SK-N-SH (cell line): ENCODE measurements at regions not wholly inside any gene's neighbourhood (a gene's known extent, or its start where the extent isn't known, plus 50 kb on each side); places are given as distances from the start of the nearest gene placed in this dataset.

Experiments
- CTCF ChIA-PET: fragments of 300-600, 350-600 bp; formaldehyde crosslinking; extraction: SDS; loops from one replicate; lab custom pipeline; 2021; lab: Yijun Ruan, JAX
- POLR2A ChIA-PET: fragments of 350-600 bp; sonication (Branson Sonifier 250); formaldehyde crosslinking; extraction: SDS; loops from one replicate; lab custom pipeline; 2020; ENCODE audit warnings: antibody characterized with exemption, inconsistent platforms; lab: Yijun Ruan, JAX
- DNase-seq: peaks from one replicate; pipeline ENCODE4 v3.0.0; 2012
- H2AFZ ChIP-seq: fragments of 200-600 bp; sonication (generic); 2 replicates; pipeline ENCODE4 v1.8.1; 2016; ENCODE audit warnings: antibody characterized with exemption, mild to moderate bottlenecking, low read depth
- H3F3A ChIP-seq: fragments of 200-600 bp; sonication (generic); replicated peaks from 2 replicates; pipeline ENCODE3; 2016; ENCODE audit warnings: antibody characterized with exemption, mild to moderate bottlenecking; ENCODE audit not compliant: insufficient read depth
- H3K27ac ChIP-seq, 2 experiments: fragments of 200-500 bp in 1 of 2; fragments of 200-600 bp in 1 of 2; sonication (Bioruptor generic) in 1 of 2; sonication (generic), shearing (Covaris generic) in 1 of 2; 2 replicates each; pipeline versions ENCODE4 v1.5.1 to v1.6.1; 2014 to 2016; ENCODE audit warnings: low read depth in 2 of 2, inconsistent platforms in 1 of 2, low read length in 1 of 2, mild to moderate bottlenecking in 1 of 2, mixed read lengths in 1 of 2
- H3K27me3 ChIP-seq: fragments of 200-600 bp; sonication (generic), shearing (Covaris generic); 2 replicates; pipeline ENCODE4 v1.6.1; 2016; ENCODE audit warnings: mixed run types; ENCODE audit not compliant: insufficient read depth
- H3K36me3 ChIP-seq, 2 experiments: fragments of 200-500 bp in 1 of 2; fragments of 200-600 bp in 1 of 2; sonication (Bioruptor generic) in 1 of 2; sonication (generic) in 1 of 2; replicated peaks in 1 of 2; 2 replicates each; pipeline versions ENCODE3 to v1.5.1; 2014 to 2016; ENCODE audit warnings: low read length in 1 of 2, mild to moderate bottlenecking in 1 of 2; ENCODE audit not compliant: insufficient read depth in 2 of 2, control insufficient read depth in 1 of 2
- H3K4me1 ChIP-seq, 2 experiments: fragments of 200-500 bp in 1 of 2; fragments of 200-600 bp in 1 of 2; sonication (Bioruptor generic) in 1 of 2; sonication (generic), shearing (Covaris generic) in 1 of 2; 2 replicates each; pipeline versions ENCODE4 v1.5.1 to v1.6.1; 2014 to 2016; ENCODE audit warnings: low read depth in 1 of 2, low read length in 1 of 2, mixed run types in 1 of 2; ENCODE audit not compliant: insufficient read depth in 2 of 2, control insufficient read depth in 1 of 2
- H3K4me2 ChIP-seq: fragments of 200-600 bp; sonication (generic), shearing (Covaris generic); 2 replicates; pipeline ENCODE4 v1.6.1; 2017; ENCODE audit warnings: mixed run types
- H3K4me3 ChIP-seq, 2 experiments: fragments of 200-500 bp in 1 of 2; fragments of 200-600 bp in 1 of 2; sonication (Bioruptor generic) in 1 of 2; sonication (generic), shearing (Covaris generic) in 1 of 2; 2 replicates each; pipeline versions ENCODE4 v1.5.1 to v1.8.1; 2014 to 2016; ENCODE audit warnings: low read depth in 2 of 2, inconsistent platforms in 1 of 2, low read length in 1 of 2, mild to moderate bottlenecking in 1 of 2, mixed read lengths in 1 of 2, moderate library complexity in 1 of 2
- H3K79me2 ChIP-seq: fragments of 200-600 bp; sonication (generic); 2 replicates; pipeline ENCODE4 v1.8.1; 2017; ENCODE audit warnings: mild to moderate bottlenecking; ENCODE audit not compliant: insufficient read depth
- H3K9ac ChIP-seq: fragments of 200-600 bp; sonication (generic); 2 replicates; pipeline ENCODE4 v1.6.1; 2017; ENCODE audit warnings: mixed run types
- H3K9me2 ChIP-seq: fragments of 200-600 bp; sonication (generic); 2 replicates; pipeline ENCODE4 v1.6.1; 2017; ENCODE audit warnings: mixed run types
- H3K9me3 ChIP-seq: fragments of 200-600 bp; sonication (generic); 2 replicates; pipeline ENCODE4 v1.6.1; 2017; ENCODE audit warnings: mixed run types, mild to moderate bottlenecking, moderate library complexity
- H4K20me1 ChIP-seq: fragments of 200-600 bp; sonication (generic); 2 replicates; pipeline ENCODE4 v1.6.1; 2017; ENCODE audit warnings: mild to moderate bottlenecking, mixed run types; ENCODE audit not compliant: insufficient read depth
- CHD2 ChIP-seq: fragments of 150-350 bp; IDR thresholded peaks from 2 replicates; pipeline ENCODE4 v1.6.1; 2018; ENCODE audit warnings: low read length; ENCODE audit not compliant: partially characterized antibody
- ELF1 ChIP-seq: IDR thresholded peaks from 2 replicates; pipeline ENCODE4 v1.4.0; 2012
- EZH2phosphoT487 ChIP-seq: fragments of 200-600 bp; sonication (generic); IDR thresholded peaks from 2 replicates; pipeline ENCODE4 v1.6.1; 2017; ENCODE audit warnings: low read depth, mixed run types, mild to moderate bottlenecking, antibody characterized with exemption, moderate library complexity, borderline replicate concordance
- FOSL2 ChIP-seq: IDR thresholded peaks from 2 replicates; pipeline ENCODE4 v1.4.0; 2012; ENCODE audit warnings: low read depth, mild to moderate bottlenecking, moderate library complexity, borderline replicate concordance
- FOXM1 ChIP-seq: IDR thresholded peaks from 2 replicates; pipeline ENCODE4 v1.4.0; 2012; ENCODE audit warnings: low read depth, mild to moderate bottlenecking
- GATA2 ChIP-seq: sonication (generic); formaldehyde crosslinking; IDR thresholded peaks from 2 replicates; pipeline ENCODE4 v1.5.0; 2020; ENCODE audit warnings: mild to moderate bottlenecking, missing genetic modification reagents
- JUND ChIP-seq: IDR thresholded peaks from 2 replicates; pipeline ENCODE4 v1.4.0; 2012
- MEF2A ChIP-seq: IDR thresholded peaks from 2 replicates; pipeline ENCODE4 v1.4.0; 2012; ENCODE audit warnings: low read depth, borderline replicate concordance
- MXI1 ChIP-seq: IDR thresholded peaks from 2 replicates; pipeline ENCODE4 v1.6.1; 2012; ENCODE audit warnings: mild to moderate bottlenecking, low read depth, low read length, improper control_type of control experiment
- POLR2AphosphoS5 ChIP-seq: IDR thresholded peaks from 2 replicates; pipeline ENCODE4 v1.6.1; 2012; ENCODE audit warnings: low read depth, low read length
- RAD21 ChIP-seq: IDR thresholded peaks from 2 replicates; pipeline ENCODE4 v1.6.1; 2012; ENCODE audit warnings: mild to moderate bottlenecking, low read length
- RCOR1 ChIP-seq: fragments of 150-350 bp; IDR thresholded peaks from 2 replicates; pipeline ENCODE4 v1.6.1; 2017; ENCODE audit warnings: antibody characterized with exemption, low read length
- RFX5 ChIP-seq: IDR thresholded peaks from 2 replicates; pipeline ENCODE4 v1.6.1; 2012; ENCODE audit warnings: mild to moderate bottlenecking, improper control_type of control experiment, low read length
- RXRA ChIP-seq: IDR thresholded peaks from 2 replicates; pipeline ENCODE4 v1.4.0; 2012; ENCODE audit warnings: low read depth, mild to moderate bottlenecking, borderline replicate concordance
- SIN3A ChIP-seq: IDR thresholded peaks from 2 replicates; pipeline ENCODE4 v1.6.1; 2012; ENCODE audit warnings: low read depth, mild to moderate bottlenecking, low read length, moderate library complexity, borderline replicate concordance
- SMC3 ChIP-seq: IDR thresholded peaks from 2 replicates; pipeline ENCODE4 v1.6.1; 2012; ENCODE audit warnings: low read depth, low read length, improper control_type of control experiment
- TAF1 ChIP-seq: IDR thresholded peaks from 2 replicates; pipeline ENCODE4 v1.6.1; 2012; ENCODE audit warnings: low read depth, mild to moderate bottlenecking, low read length, moderate library complexity, borderline replicate concordance
- YY1 ChIP-seq: IDR thresholded peaks from 2 replicates; pipeline ENCODE4 v1.4.0; 2012; ENCODE audit warnings: low read depth, mild to moderate bottlenecking
- WGBS: methylation state at CpG from one replicate; pipeline ENCODE4 v1.1.6; 2017; ENCODE audit warnings: low lambda C conversion rate; 5-methylcytosine and 5-hydroxymethylcytosine counted together
- TF ChIP-seq, protein P1 (sequence below): IDR thresholded peaks from 2 replicates; pipeline ENCODE4 v1.6.1; 2012; ENCODE audit warnings: mild to moderate bottlenecking, low read depth, low read length, moderate library complexity
- TF ChIP-seq, protein P2 (sequence below): fragments of 200-600 bp; sonication (generic); IDR thresholded peaks from 2 replicates; pipeline ENCODE4 v1.6.1; 2017; ENCODE audit warnings: antibody characterized with exemption, mild to moderate bottlenecking, moderate library complexity

DNA sequence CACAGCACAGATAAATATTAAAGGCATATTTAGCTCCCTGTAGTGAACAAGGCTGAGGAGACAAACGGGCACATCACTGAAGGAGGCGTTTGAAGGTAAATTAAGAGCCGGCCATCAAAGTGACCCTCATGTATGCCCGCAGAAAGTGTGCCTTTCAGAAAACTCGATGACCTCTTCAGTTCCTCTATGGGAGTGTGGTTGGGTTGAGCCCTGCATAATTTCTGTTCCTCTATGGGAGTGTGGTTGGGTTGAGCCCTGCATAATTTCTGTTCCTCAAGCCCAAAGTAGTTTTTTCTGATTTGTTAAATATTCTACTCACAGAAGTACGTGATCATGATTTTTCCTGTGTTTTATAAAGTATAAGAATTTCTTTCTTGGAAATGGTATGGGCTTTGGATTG, 568.5 kb downstream of the TSN start:
- no peaks in the 10 kb centered on the region for H3K27me3 ChIP-seq
- H3F3A ChIP-seq: no peaks in the 10 kb centered on the region
- no peaks in the 10 kb centered on the region for H3K9me2 ChIP-seq
- H3K36me3 ChIP-seq: no peaks in the 10 kb centered on the region
- H3K9ac ChIP-seq: no peak overlapping the region
- TF ChIP-seq ELF1: no peak
- TF ChIP-seq, protein P1, sequence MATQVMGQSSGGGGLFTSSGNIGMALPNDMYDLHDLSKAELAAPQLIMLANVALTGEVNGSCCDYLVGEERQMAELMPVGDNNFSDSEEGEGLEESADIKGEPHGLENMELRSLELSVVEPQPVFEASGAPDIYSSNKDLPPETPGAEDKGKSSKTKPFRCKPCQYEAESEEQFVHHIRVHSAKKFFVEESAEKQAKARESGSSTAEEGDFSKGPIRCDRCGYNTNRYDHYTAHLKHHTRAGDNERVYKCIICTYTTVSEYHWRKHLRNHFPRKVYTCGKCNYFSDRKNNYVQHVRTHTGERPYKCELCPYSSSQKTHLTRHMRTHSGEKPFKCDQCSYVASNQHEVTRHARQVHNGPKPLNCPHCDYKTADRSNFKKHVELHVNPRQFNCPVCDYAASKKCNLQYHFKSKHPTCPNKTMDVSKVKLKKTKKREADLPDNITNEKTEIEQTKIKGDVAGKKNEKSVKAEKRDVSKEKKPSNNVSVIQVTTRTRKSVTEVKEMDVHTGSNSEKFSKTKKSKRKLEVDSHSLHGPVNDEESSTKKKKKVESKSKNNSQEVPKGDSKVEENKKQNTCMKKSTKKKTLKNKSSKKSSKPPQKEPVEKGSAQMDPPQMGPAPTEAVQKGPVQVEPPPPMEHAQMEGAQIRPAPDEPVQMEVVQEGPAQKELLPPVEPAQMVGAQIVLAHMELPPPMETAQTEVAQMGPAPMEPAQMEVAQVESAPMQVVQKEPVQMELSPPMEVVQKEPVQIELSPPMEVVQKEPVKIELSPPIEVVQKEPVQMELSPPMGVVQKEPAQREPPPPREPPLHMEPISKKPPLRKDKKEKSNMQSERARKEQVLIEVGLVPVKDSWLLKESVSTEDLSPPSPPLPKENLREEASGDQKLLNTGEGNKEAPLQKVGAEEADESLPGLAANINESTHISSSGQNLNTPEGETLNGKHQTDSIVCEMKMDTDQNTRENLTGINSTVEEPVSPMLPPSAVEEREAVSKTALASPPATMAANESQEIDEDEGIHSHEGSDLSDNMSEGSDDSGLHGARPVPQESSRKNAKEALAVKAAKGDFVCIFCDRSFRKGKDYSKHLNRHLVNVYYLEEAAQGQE: no peak
- no peak for TF ChIP-seq RFX5
- no peak for TF ChIP-seq YY1
- TF ChIP-seq JUND: no peak
- TF ChIP-seq FOXM1: no peak
- TF ChIP-seq GATA2 (CRISPR knock-in tag): no peak
- TF ChIP-seq RAD21: no peak
- TF ChIP-seq SIN3A: no peak
- TF ChIP-seq, all 33 proteins: peak for 0
- Histone ChIP-seq H3K9me3 (no peaks in the 10 kb centered on the region), H2AFZ (no peak overlapping the region), H3K4me3 (no peak overlapping the region), H4K20me1 (no peaks in the 10 kb centered on the region), H3K4me2 (no peak overlapping the region), H3K79me2 (no peaks in the 10 kb centered on the region), H3K27ac (no peak overlapping the region), H3K4me1 (peaks cover 0 to 8% of the 10 kb centered on the region in 2 experiments; a peak in 3 of 4 replicates)
- ChIA-PET CTCF (no interaction called here), POLR2A (no interaction called here)
- DNase-seq: no peak
- 36% methylated on average over 5 of the region's 6 CpGs for WGBS

DNA sequence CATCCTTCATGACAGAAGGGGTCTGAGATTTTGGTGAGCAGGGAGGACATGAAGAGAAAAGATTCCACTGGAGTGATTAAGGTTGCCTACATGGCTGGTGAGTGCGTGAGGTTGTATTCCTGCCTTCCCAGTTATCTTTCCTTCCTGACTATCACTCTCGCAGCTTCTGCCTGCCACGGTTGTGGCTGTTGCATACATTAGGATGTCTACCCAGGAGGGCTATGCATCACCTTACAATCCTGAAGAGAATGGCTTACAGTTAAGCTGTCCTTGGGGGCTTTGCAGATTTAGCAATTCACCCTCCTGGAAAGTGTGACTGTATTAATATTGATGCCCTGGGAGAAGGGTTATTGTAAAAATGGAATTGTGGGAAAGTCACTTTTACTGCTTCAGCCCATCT, 571.0 kb downstream of the TSN start:
- no peaks in the 10 kb centered on the region for H3K36me3 ChIP-seq
- H3K9ac ChIP-seq: no peak overlapping the region
- no peaks in the 10 kb centered on the region for H4K20me1 ChIP-seq
- no peak overlapping the region for H3K4me2 ChIP-seq
- ChIA-PET POLR2A (no interaction called here), CTCF (no interaction called here)
- no peaks in the 10 kb centered on the region for H3K9me2 ChIP-seq
- no peak for DNase-seq
- WGBS: 10% methylated on average over 3 of the region's 3 CpGs
- no peaks in the 10 kb centered on the region for H3K9me3 ChIP-seq
- H3K79me2 ChIP-seq: no peaks in the 10 kb centered on the region
- H3F3A ChIP-seq: no peaks in the 10 kb centered on the region
- no peak overlapping the region for H2AFZ ChIP-seq
- no peaks in the 10 kb centered on the region for H3K27me3 ChIP-seq
- H3K4me3 ChIP-seq: no peak overlapping the region
- no peak overlapping the region for H3K27ac ChIP-seq
- H3K4me1 ChIP-seq: peaks cover 0 to 8% of the 10 kb centered on the region in 2 experiments; a peak in 3 of 4 replicates
- TF ChIP-seq MEF2A: no peak
- no peak for TF ChIP-seq CHD2
- TF ChIP-seq RCOR1: no peak
- TF ChIP-seq FOXM1: no peak
- TF ChIP-seq POLR2AphosphoS5: no peak
- TF ChIP-seq, protein P2, sequence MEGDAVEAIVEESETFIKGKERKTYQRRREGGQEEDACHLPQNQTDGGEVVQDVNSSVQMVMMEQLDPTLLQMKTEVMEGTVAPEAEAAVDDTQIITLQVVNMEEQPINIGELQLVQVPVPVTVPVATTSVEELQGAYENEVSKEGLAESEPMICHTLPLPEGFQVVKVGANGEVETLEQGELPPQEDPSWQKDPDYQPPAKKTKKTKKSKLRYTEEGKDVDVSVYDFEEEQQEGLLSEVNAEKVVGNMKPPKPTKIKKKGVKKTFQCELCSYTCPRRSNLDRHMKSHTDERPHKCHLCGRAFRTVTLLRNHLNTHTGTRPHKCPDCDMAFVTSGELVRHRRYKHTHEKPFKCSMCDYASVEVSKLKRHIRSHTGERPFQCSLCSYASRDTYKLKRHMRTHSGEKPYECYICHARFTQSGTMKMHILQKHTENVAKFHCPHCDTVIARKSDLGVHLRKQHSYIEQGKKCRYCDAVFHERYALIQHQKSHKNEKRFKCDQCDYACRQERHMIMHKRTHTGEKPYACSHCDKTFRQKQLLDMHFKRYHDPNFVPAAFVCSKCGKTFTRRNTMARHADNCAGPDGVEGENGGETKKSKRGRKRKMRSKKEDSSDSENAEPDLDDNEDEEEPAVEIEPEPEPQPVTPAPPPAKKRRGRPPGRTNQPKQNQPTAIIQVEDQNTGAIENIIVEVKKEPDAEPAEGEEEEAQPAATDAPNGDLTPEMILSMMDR: no peak
- TF ChIP-seq SMC3: no peak
- no peak for TF ChIP-seq RXRA
- no peak for TF ChIP-seq SIN3A
- TF ChIP-seq TAF1: no peak
- TF ChIP-seq EZH2phosphoT487: no peak
- TF ChIP-seq FOSL2: no peak
- TF ChIP-seq, protein P1: no peak
- TF ChIP-seq MXI1: no peak
